Kidney (tissue), 13 donors: ENCODE measurements at regions not wholly inside any gene's neighbourhood (a gene's known extent, or its start where the extent isn't known, plus 50 kb on each side); places are given as distances from the start of the nearest gene placed in this dataset.

Experiments used
- DNase-seq, 5 donors: peaks; one replicate each; pipeline ENCODE4 v3.0.0-alpha.2; 2013 to 2020
- FAIRE-seq: peaks from 2 replicates; lab custom pipeline; 2012; peaks lifted over from hg19 to GRCh38; lab: Jason Lieb, UNC
- H3K27ac ChIP-seq, 2 donors: one replicate each; pipeline ENCODE4 v1.7.0; 2013; ENCODE audit warnings: low read depth in 2 of 2, low read length in 2 of 2, inconsistent platforms in 1 of 2
- H3K27me3 ChIP-seq: one replicate; pipeline ENCODE4 v1.7.1; 2013; ENCODE audit warnings: low read length, inconsistent platforms; ENCODE audit not compliant: control insufficient read depth, insufficient read depth
- H3K36me3 ChIP-seq, 3 donors: one replicate each; pipeline versions ENCODE4 v1.7.0 to v1.7.1; 2013; ENCODE audit warnings: low read length in 3 of 3, control low read depth in 1 of 3, inconsistent platforms in 1 of 3; ENCODE audit not compliant: insufficient read depth in 3 of 3, control insufficient read depth in 2 of 3
- H3K4me1 ChIP-seq, 3 donors: one replicate each; pipeline versions ENCODE4 v1.7.0 to v1.7.1; 2013; ENCODE audit warnings: low read length in 3 of 3, inconsistent platforms in 1 of 3, low read depth in 1 of 3; ENCODE audit not compliant: control insufficient read depth in 2 of 3, insufficient read depth in 2 of 3
- H3K4me3 ChIP-seq, 3 donors: one replicate each; pipeline versions ENCODE4 v1.7.0 to v1.8.1; 2013; ENCODE audit warnings: low read length in 3 of 3, control low read depth in 1 of 3, inconsistent platforms in 1 of 3
- H3K9ac ChIP-seq, 3 donors: one replicate each; pipeline versions ENCODE4 v1.7.0 to v1.7.1; 2013; ENCODE audit warnings: low read length in 3 of 3, control low read depth in 1 of 3, inconsistent platforms in 1 of 3
- H3K9me3 ChIP-seq, 3 donors: one replicate each; pipeline versions ENCODE4 v1.7.0 to v1.7.1; 2013; ENCODE audit warnings: low read length in 3 of 3, control low read depth in 1 of 3, inconsistent platforms in 1 of 3; ENCODE audit not compliant: control insufficient read depth in 2 of 3, insufficient read depth in 1 of 3
- intact Hi-C: fragments of 100-400 bp; cut with DNase I; formaldehyde crosslinking; loops from one replicate; pipeline ENCODE4 v1.11.1; 2022
- TF ChIP-seq, protein P1 (sequence below): IDR thresholded peaks from 3 replicates; pipeline ENCODE4 v1.5.1; 2012; ENCODE audit warnings: mild to moderate bottlenecking, moderate library complexity, borderline replicate concordance; ENCODE audit not compliant: insufficient read depth; ENCODE audit errors: extremely low read depth
- donor health status: control.
- donor health status: control.
- donor health status: control.
- donor health status: control.
- donor health status: control.
- donor health status: DM: yes; HTN: yes; CAD: no.
- donor health status: Normal renal cell carcinoma (clear cell type).

- no peak for FAIRE-seq
Measured at GRCh38 chrX:96407981-96408380, 276.7 kb upstream of the DIAPH2 start.

GRCh38 chrX:96410927-96411326 lies 273.7 kb upstream of the DIAPH2 start:
- intact Hi-C loops, result no loop called here
- Histone ChIP-seq H3K4me3 (no peak overlapping the region), H3K4me1 (no peaks in the 10 kb centered on the region), H3K9me3 (no peaks in the 10 kb centered on the region), H3K36me3 (no peaks in the 10 kb centered on the region), H3K27ac (no peak overlapping the region), H3K27me3 (no peaks in the 10 kb centered on the region), H3K9ac (no peak overlapping the region)
- no peak for FAIRE-seq
- DNase-seq, result no peak
- TF ChIP-seq, protein P1, sequence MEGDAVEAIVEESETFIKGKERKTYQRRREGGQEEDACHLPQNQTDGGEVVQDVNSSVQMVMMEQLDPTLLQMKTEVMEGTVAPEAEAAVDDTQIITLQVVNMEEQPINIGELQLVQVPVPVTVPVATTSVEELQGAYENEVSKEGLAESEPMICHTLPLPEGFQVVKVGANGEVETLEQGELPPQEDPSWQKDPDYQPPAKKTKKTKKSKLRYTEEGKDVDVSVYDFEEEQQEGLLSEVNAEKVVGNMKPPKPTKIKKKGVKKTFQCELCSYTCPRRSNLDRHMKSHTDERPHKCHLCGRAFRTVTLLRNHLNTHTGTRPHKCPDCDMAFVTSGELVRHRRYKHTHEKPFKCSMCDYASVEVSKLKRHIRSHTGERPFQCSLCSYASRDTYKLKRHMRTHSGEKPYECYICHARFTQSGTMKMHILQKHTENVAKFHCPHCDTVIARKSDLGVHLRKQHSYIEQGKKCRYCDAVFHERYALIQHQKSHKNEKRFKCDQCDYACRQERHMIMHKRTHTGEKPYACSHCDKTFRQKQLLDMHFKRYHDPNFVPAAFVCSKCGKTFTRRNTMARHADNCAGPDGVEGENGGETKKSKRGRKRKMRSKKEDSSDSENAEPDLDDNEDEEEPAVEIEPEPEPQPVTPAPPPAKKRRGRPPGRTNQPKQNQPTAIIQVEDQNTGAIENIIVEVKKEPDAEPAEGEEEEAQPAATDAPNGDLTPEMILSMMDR, result no peak

More at GRCh38 chrX:96407981-96408380, 276.7 kb upstream of the DIAPH2 start:
- Histone ChIP-seq H3K9me3 (no peaks in the 10 kb centered on the region), H3K9ac (no peak overlapping the region), H3K4me1 (no peaks in the 10 kb centered on the region), H3K27ac (no peak overlapping the region), H3K27me3 (no peaks in the 10 kb centered on the region), H3K36me3 (no peaks in the 10 kb centered on the region), H3K4me3 (no peak overlapping the region)
- no peak for DNase-seq
- intact Hi-C loops, result no loop called here
- TF ChIP-seq, protein P1, result no peak

DNA sequence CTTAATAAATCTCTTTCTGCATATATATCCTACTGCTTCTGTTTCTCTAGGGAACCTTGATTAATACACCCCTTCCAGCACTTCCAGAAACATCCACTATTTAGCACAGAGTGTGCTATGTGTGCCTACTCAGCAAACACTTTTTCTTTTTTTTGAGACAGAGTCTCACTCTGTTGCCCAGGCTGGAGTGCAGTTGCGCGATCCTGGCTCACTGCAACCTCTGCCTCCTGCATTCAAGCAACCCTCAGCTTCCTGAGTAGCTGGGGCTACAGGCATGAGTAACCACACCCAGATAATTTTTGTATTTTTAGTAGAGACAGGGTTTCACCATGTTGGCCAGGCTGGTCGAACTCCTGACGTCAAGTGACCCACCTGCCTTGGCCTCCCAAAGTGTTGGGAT lies 266.9 kb upstream of the DIAPH2 start:
- FAIRE-seq (no peak), DNase-seq (no peak)
- no peak overlapping the region for H3K4me3 ChIP-seq

More for the DNA sequence above, 266.9 kb upstream of the DIAPH2 start:
- intact Hi-C loops, result no loop called here
- TF ChIP-seq, protein P1, result no peak
- H3K9ac ChIP-seq, result no peak overlapping the region
- no peaks in the 10 kb centered on the region for H3K9me3 ChIP-seq
- no peak overlapping the region for H3K27ac ChIP-seq
- H3K4me1 ChIP-seq, result no peaks in the 10 kb centered on the region
- no peaks in the 10 kb centered on the region for H3K36me3 ChIP-seq
- H3K27me3 ChIP-seq, result no peaks in the 10 kb centered on the region
